Naive thymus-derived CD8-positive, alpha-beta T cell (primary cell): ENCODE measurements at regions not wholly inside any gene's neighbourhood (a gene's known extent, or its start where the extent isn't known, plus 50 kb on each side); places are given as distances from the start of the nearest gene placed in this dataset.

ENCODE experiments used
- ATAC-seq, 2 donors: fragments of 150-1000 bp; cut with Tn5 transposase in 1 of 2; sonication (Bioruptor Pico), chemical (Tn5 transposase) in 1 of 2; 1 replicate in 1 of 2; 2 replicates in 1 of 2; pipeline ENCODE4 v1.10.0; 2021; ENCODE audit warnings: mild to moderate bottlenecking in 2 of 2, moderate library complexity in 2 of 2
- POLR2A ChIA-PET: fragments of 350-600 bp; sonication (Branson Sonifier 250); formaldehyde crosslinking; loops from one replicate; lab custom pipeline; 2021; ENCODE audit warnings: antibody characterized with exemption; lab: Charles Lee
- DNase-seq, 10 donors: peaks; one replicate each; pipeline versions ENCODE4 v3.0.0 to v3.0.0-alpha.2; 2020 to 2022
- H3K27ac Mint-ChIP-seq, 10 donors: one replicate each; pipeline ENCODE4 v1.8.0; 2020 to 2022; ENCODE audit warnings: mild to moderate bottlenecking in 10 of 10, mixed read lengths in 10 of 10, moderate library complexity in 4 of 10, inconsistent platforms in 1 of 10
- H3K27me3 Mint-ChIP-seq, 5 donors: one replicate each; pipeline ENCODE4 v1.8.0; 2021 to 2022; ENCODE audit warnings: mixed read lengths in 5 of 5
- H3K36me3 Mint-ChIP-seq, 3 donors: one replicate each; pipeline ENCODE4 v1.8.0; 2020 to 2022; ENCODE audit warnings: mixed read lengths in 3 of 3, mild to moderate bottlenecking in 2 of 3, inconsistent platforms in 1 of 3
- H3K4me1 Mint-ChIP-seq, 4 donors: one replicate each; pipeline ENCODE4 v1.8.0; 2021 to 2022; ENCODE audit warnings: mixed read lengths in 4 of 4
- H3K4me3 Mint-ChIP-seq, 10 donors: one replicate each; pipeline ENCODE4 v1.8.0; 2020 to 2022; ENCODE audit warnings: mild to moderate bottlenecking in 10 of 10, mixed read lengths in 10 of 10, moderate library complexity in 6 of 10, inconsistent platforms in 1 of 10
- H3K9me3 Mint-ChIP-seq, 9 donors: one replicate each; pipeline ENCODE4 v1.8.0; 2020 to 2022; ENCODE audit warnings: mixed read lengths in 9 of 9, mild to moderate bottlenecking in 3 of 9, inconsistent platforms in 1 of 9, moderate library complexity in 1 of 9

DNA sequence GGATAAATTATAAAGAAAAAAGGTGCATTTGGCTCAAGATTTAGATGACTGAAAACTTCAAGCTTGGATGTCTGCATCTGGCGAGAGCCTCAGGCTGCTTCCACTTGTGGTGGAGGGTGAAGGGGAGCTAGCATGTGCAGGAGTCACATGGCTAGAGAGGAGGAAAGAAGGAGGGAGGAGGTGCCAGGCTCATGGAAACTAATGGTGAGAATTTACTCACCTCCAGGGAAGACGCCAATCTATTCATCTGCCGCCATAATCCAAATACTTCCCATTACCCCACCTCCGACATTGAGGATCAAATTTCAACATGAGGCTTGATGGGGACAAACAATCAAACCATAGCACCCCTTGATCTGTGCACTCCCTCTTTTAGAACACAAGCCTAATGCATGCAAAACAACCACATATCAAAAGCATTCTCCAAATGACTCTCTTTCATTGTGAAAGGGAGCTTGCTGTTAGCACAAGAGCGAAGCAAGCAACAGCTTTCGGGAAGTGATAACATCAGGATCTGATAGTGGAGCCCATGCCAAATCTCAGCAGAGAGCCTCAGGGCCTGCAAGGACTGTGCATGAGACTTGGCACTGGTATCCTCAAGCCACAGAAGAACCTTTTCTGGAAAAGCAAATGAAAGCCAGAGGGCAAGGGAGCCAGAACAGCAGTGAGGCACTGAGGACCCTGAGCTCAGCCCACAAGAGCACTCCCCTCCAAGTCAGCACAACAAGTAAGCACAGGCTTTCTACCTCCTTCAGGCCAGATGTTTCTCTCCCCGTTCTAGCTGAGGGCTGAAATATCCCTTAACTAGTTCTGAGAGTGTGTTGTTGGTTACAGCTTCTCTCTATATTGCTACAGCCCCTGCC lies 50.2 kb upstream of the THBS1 start:
- POLR2A ChIA-PET: no interaction called here
- ATAC-seq (no peak), DNase-seq (no peak)
- no peak overlapping the region for H3K4me3 Mint-ChIP-seq
- H3K9me3 Mint-ChIP-seq: no peaks in the 10 kb centered on the region
- no peaks in the 10 kb centered on the region for H3K36me3 Mint-ChIP-seq
- H3K27me3 Mint-ChIP-seq: peaks cover 0 to 4% (median 0%) of the 10 kb centered on the region in 5 donors
- no peak overlapping the region for H3K27ac Mint-ChIP-seq
- H3K4me1 Mint-ChIP-seq: no peaks in the 10 kb centered on the region
